ENCODE measurements at regions not wholly inside any gene's neighbourhood (a gene's known extent, or its start where the extent isn't known, plus 50 kb on each side); places are given as distances from the start of the nearest gene placed in this dataset.
A peak's percentile ranks its signal among the peaks of the same experiment; 100 is the strongest.
"Not testable (repeated sequence)": the region's sequence is repeated elsewhere in the genome, so short reads cannot be mapped to it uniquely, and the experiment has no call there.

GRCh38 chr1:143804707-143805356 is 167.0 kb downstream of the FAM72C start:
- H3K4me1 Mint-ChIP-seq; H3F3A ChIP-seq (replicated peaks; ENCODE audit: low read depth); H3K36me3 Mint-ChIP-seq (ENCODE audit: low read depth); H3K27ac Mint-ChIP-seq; H3K9me3 Mint-ChIP-seq; H4K20me1 ChIP-seq (replicated peaks; ENCODE audit: insufficient read depth); H3K79me2 ChIP-seq (replicated peaks; ENCODE audit: insufficient read depth); H3K36me3 ChIP-seq (ENCODE audit: insufficient read depth); H2AFZ ChIP-seq; H3K9me2 ChIP-seq (ENCODE audit: insufficient read depth); DNase-seq (ENCODE audit: low spot score); H3K27me3 ChIP-seq (ENCODE audit: insufficient read depth); H3K4me2 ChIP-seq; H3K4me1 ChIP-seq (ENCODE audit: insufficient read depth); H3K27me3 Mint-ChIP-seq (ENCODE audit: insufficient read depth, low read depth, poor library complexity); H3K27ac ChIP-seq (ENCODE audit: low read depth): not testable (repeated sequence)
- ATAC-seq: peak; percentile 26
- H3K4me3 ChIP-seq: peak overlapping the region; percentile 79
- peak overlapping the region; percentile 66; the same call in 2 of the 3 replicates for H3K4me3 Mint-ChIP-seq

- not testable (repeated sequence) for H3K9me2 ChIP-seq (ENCODE audit: insufficient read depth); H3K27ac Mint-ChIP-seq; H3F3A ChIP-seq (replicated peaks; ENCODE audit: low read depth); H3K79me2 ChIP-seq (replicated peaks; ENCODE audit: insufficient read depth); H3K27me3 Mint-ChIP-seq (ENCODE audit: insufficient read depth, low read depth, poor library complexity); H3K36me3 ChIP-seq (ENCODE audit: insufficient read depth); H4K20me1 ChIP-seq (replicated peaks; ENCODE audit: insufficient read depth); H3K9me3 Mint-ChIP-seq; H3K27ac ChIP-seq (ENCODE audit: low read depth); H2AFZ ChIP-seq; H3K4me1 ChIP-seq (ENCODE audit: insufficient read depth); H3K4me1 Mint-ChIP-seq; H3K27me3 ChIP-seq (ENCODE audit: insufficient read depth); H3K36me3 Mint-ChIP-seq (ENCODE audit: low read depth)
- DNase-seq (ENCODE audit: low spot score) (peak; percentile 2), ATAC-seq (peak; percentile 4; the same call in 1 of the 3 replicates)
- Histone ChIP-seq H3K4me2 (peak overlapping the region; percentile 77), H3K4me3 (peak overlapping the region; percentile 79)
- peak overlapping the region; percentile 80 for H3K4me3 Mint-ChIP-seq
These were observed 167.8 kb downstream of the FAM72C start for GRCh38 chr1:143803927-143804411.

DNA sequence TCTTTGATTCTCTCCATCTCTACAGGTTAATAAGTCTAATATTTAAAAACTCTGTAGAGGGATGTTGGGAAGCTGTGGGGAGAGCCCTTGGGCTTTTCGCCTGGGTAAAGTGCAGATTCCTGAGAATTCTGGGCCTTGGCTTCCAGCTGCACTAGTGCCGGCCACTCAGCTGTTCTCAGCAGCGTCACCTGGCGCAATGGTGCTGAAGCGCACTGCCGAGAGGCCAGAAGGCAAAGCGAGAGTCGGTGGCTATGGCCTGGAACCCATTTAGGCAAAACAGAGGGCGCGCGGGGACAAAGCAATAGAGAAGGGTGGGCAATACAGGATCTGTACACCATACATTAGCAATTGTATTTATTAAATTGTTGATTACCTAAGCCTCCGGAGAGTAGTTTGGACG is 168.7 kb downstream of the FAM72C start:
- H3K4me1 Mint-ChIP-seq; H3K27me3 ChIP-seq (ENCODE audit: insufficient read depth): not testable (repeated sequence)

DNA sequence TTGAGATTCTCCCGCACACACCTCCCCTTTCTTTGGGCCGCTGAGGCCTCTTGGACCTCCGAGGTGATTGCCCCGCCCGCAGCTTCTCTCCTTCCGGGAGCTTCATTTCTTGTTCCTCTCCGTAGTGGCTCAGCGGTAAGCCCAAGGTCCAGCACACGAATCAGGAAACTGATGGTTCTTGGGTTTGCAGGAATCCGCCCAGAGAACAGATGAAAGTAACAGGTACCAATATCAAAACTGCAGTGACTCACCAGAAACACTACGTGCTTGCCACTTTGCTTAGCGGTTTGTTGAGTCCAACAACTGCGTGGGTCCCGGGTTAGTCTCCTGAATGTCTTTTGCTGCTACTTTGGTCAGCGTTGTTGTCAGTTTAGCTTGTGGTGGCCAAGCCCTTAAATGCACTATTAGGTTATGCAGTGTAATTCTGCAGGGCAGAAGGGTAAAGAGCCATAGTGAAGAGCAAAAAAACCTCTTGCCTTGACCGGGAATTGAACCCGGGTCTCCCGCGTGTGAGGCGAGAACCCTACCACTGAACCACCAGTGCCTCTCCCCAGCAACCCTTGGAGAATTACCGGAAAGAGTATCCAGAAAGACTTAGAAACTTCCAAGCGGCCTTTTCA is 172.1 kb downstream of the FAM72C start:
- not testable (repeated sequence) for H3K4me1 ChIP-seq (ENCODE audit: insufficient read depth); H3K79me2 ChIP-seq (replicated peaks; ENCODE audit: insufficient read depth); H2AFZ ChIP-seq; H3K4me2 ChIP-seq; H3K27ac ChIP-seq (ENCODE audit: low read depth); DNase-seq (ENCODE audit: low spot score); H3K9me3 Mint-ChIP-seq; H3K4me3 ChIP-seq; H3K27ac Mint-ChIP-seq; H3K4me3 Mint-ChIP-seq; H3K27me3 ChIP-seq (ENCODE audit: insufficient read depth); H3K9me2 ChIP-seq (ENCODE audit: insufficient read depth); H3K27me3 Mint-ChIP-seq (ENCODE audit: insufficient read depth, low read depth, poor library complexity); H3K4me1 Mint-ChIP-seq; H3K36me3 Mint-ChIP-seq (ENCODE audit: low read depth); H3F3A ChIP-seq (replicated peaks; ENCODE audit: low read depth); H4K20me1 ChIP-seq (replicated peaks; ENCODE audit: insufficient read depth); H3K36me3 ChIP-seq (ENCODE audit: insufficient read depth)
- ATAC-seq: peak; percentile 58

More for the DNA sequence above, 168.7 kb downstream of the FAM72C start:
- not testable (repeated sequence) for H3F3A ChIP-seq (replicated peaks; ENCODE audit: low read depth); H3K9me2 ChIP-seq (ENCODE audit: insufficient read depth); DNase-seq (ENCODE audit: low spot score); H3K27me3 Mint-ChIP-seq (ENCODE audit: insufficient read depth, low read depth, poor library complexity); H3K79me2 ChIP-seq (replicated peaks; ENCODE audit: insufficient read depth); H3K27ac ChIP-seq (ENCODE audit: low read depth); H3K9me3 Mint-ChIP-seq; H4K20me1 ChIP-seq (replicated peaks; ENCODE audit: insufficient read depth); H3K4me3 ChIP-seq; H3K27ac Mint-ChIP-seq; H3K4me3 Mint-ChIP-seq; H3K36me3 Mint-ChIP-seq (ENCODE audit: low read depth); H3K36me3 ChIP-seq (ENCODE audit: insufficient read depth); H2AFZ ChIP-seq; H3K4me1 ChIP-seq (ENCODE audit: insufficient read depth); H3K4me2 ChIP-seq
- ATAC-seq: peak; percentile 87

DNA sequence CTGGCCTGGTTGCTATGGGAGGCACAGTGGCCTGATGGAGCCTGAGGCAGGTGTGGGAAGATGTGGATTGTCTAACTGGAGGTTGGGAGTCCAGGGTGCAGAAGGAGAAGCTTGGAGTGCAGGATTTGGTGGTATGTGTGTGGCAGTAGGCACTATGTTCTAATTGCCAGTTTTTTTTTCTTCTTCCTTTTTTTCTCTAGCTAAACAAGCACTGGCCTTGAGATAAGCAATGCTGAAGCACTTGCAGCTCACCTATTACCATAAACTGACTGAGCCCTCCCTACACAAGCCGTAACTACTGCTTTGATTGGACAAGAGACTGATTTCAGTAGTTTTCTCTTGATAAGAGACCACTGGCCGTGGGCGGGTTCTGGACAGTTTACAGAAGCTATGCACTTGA is 175.4 kb downstream of the FAM72C start:
- H4K20me1 ChIP-seq (replicated peaks; ENCODE audit: insufficient read depth); H3K27me3 Mint-ChIP-seq (ENCODE audit: insufficient read depth, low read depth, poor library complexity); H3K4me3 Mint-ChIP-seq; H3K79me2 ChIP-seq (replicated peaks; ENCODE audit: insufficient read depth); ATAC-seq; H3K4me1 ChIP-seq (ENCODE audit: insufficient read depth); H3K4me2 ChIP-seq; H3K36me3 Mint-ChIP-seq (ENCODE audit: low read depth); DNase-seq (ENCODE audit: low spot score); H3K9me3 Mint-ChIP-seq; H3K4me3 ChIP-seq; H3F3A ChIP-seq (replicated peaks; ENCODE audit: low read depth); H3K27ac ChIP-seq (ENCODE audit: low read depth); H3K4me1 Mint-ChIP-seq; H3K36me3 ChIP-seq (ENCODE audit: insufficient read depth); H3K9me2 ChIP-seq (ENCODE audit: insufficient read depth); H3K27ac Mint-ChIP-seq; H3K27me3 ChIP-seq (ENCODE audit: insufficient read depth); H2AFZ ChIP-seq: not testable (repeated sequence)

DNA sequence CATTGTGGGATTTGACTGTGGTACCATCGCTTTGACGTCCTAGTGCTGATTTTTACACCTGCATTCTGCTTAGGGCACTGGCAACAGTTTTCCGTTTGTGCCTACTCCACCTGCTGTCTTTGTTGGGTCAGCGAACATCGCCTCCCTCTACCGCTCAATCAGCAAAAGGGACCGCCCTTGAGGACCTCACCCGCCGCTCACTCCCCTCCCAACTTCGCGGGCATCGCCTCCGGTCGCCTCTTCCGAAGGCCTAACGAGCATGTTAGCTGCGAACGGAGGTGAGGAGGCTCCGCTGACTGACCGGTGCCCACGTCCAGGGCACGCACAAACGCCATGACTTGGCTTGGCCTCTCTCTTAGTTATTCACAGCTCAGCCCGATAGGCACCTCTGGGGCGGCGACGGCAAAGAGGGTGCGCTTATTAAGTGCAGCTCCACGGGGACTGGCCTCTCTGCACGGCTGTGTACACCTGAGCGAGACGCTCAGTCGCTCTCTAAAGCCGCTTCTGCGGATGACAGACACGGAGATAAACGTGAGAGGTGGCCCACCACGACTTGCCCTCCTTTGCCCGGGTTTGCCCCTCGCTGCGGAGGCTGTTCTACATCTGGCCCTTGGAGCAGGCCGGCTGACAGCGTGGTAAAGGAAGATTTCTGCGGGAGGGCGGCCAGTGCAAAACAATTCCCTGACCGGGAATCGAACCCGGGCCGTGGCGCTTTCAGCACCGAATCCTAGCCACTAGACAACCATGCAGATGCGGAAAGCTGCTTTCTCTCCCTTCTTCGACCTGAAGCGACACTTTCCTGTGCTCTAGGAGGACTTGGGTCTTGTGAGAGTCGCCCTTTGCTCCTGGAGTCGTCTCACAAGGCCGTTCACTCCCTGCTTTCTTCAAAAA is 179.5 kb downstream of the FAM72C start:
- not testable (repeated sequence) for H3K27me3 Mint-ChIP-seq (ENCODE audit: insufficient read depth, low read depth, poor library complexity); H3K4me1 ChIP-seq (ENCODE audit: insufficient read depth); H3K9me3 Mint-ChIP-seq; H3K9me2 ChIP-seq (ENCODE audit: insufficient read depth); H3K27ac ChIP-seq (ENCODE audit: low read depth); H2AFZ ChIP-seq; H3K36me3 Mint-ChIP-seq (ENCODE audit: low read depth); H3K79me2 ChIP-seq (replicated peaks; ENCODE audit: insufficient read depth); H3K4me3 ChIP-seq; H3F3A ChIP-seq (replicated peaks; ENCODE audit: low read depth); H3K4me1 Mint-ChIP-seq; H3K36me3 ChIP-seq (ENCODE audit: insufficient read depth); DNase-seq (ENCODE audit: low spot score); H3K4me2 ChIP-seq; H3K4me3 Mint-ChIP-seq; H3K27ac Mint-ChIP-seq; H3K27me3 ChIP-seq (ENCODE audit: insufficient read depth); H4K20me1 ChIP-seq (replicated peaks; ENCODE audit: insufficient read depth)
- peak; percentile 45 for ATAC-seq

All from GM23338 (cell line).